ENCODE measurements at regions not wholly inside any gene's neighbourhood (a gene's known extent, or its start where the extent isn't known, plus 50 kb on each side); places are given as distances from the start of the nearest gene placed in this dataset.

GRCh38 chr13:81031996-81032395, 691.1 kb upstream of the SPRY2 start (continued):
- no peak for TF ChIP-seq PATZ1 (tag by site-specific recombination; IDR thresholded peaks at IDR 0.05)

GRCh38 chr13:81025091-81025490, 684.2 kb upstream of the SPRY2 start:
- TF ChIP-seq ZNF596 (tag by site-specific recombination; IDR thresholded peaks at IDR 0.05) (no peak), TRIM28 (IDR thresholded peaks at IDR 0.05; ENCODE audit: borderline replicate concordance, low read length) (no peak), ZNF830 (tag by site-specific recombination; IDR thresholded peaks at IDR 0.05; ENCODE audit: low read depth) (no peak), ZFP69B (tag by site-specific recombination; IDR thresholded peaks at IDR 0.05) (no peak), ZNF624 (tag by site-specific recombination; IDR thresholded peaks at IDR 0.05) (no peak), ZNF843 (tag by site-specific recombination; IDR thresholded peaks at IDR 0.05) (no peak), ZNF169 (tag by site-specific recombination; IDR thresholded peaks at IDR 0.05) (no peak), SALL2 (tag by site-specific recombination; IDR thresholded peaks at IDR 0.05; ENCODE audit: borderline replicate concordance) (no peak), ZNF24 (tag by site-specific recombination; IDR thresholded peaks at IDR 0.05) (no peak), OVOL3 (tag by site-specific recombination; IDR thresholded peaks at IDR 0.05) (no peak), ZBTB21 (tag by site-specific recombination; IDR thresholded peaks at IDR 0.05) (no peak), ZNF138 (tag by site-specific recombination; IDR thresholded peaks at IDR 0.05; ENCODE audit: borderline replicate concordance) (no peak), ZBTB7A (tag by site-specific recombination; IDR thresholded peaks at IDR 0.05; ENCODE audit: low read depth) (no peak), TCF7L2 (IDR thresholded peaks at IDR 0.05; ENCODE audit: borderline replicate concordance, low read depth, low read length) (no peak), ZNF140 (tag by site-specific recombination; IDR thresholded peaks at IDR 0.05) (no peak), ZNF266 (tag by site-specific recombination; IDR thresholded peaks at IDR 0.05; ENCODE audit: low read depth) (no peak), ZBTB20 (tag by site-specific recombination; IDR thresholded peaks at IDR 0.05) (no peak), ZNF645 (tag by site-specific recombination; IDR thresholded peaks at IDR 0.05) (no peak)
- Histone ChIP-seq H3K36me3 (ENCODE audit: control insufficient read depth in 2 of 2, insufficient read depth in 1 of 2, low read length in 2 of 2) (no peaks in the 10 kb centered on the region), H3K9me3 (ENCODE audit: control insufficient read depth, insufficient read depth, low read depth, low read length) (no peaks in the 10 kb centered on the region), H3K27ac (ENCODE audit: extremely low read depth, low read depth, low read length) (no peak overlapping the region), H3K4me3 (ENCODE audit: low read depth, low read length) (no peak overlapping the region), H3K4me1 (ENCODE audit: control insufficient read depth, insufficient read depth, low read length) (no peaks in the 10 kb centered on the region)
- ChIA-PET CTCF (interaction anchor here (1.3 kb wide), 1 partner anchor 8 kb away, joined by 3 read pairs; no protein-coding TSS in a partner anchor), POLR2A (no interaction called here)

GRCh38 chr13:81021284-81021840, 680.4 kb upstream of the SPRY2 start:
- Histone ChIP-seq H3K4me1 (ENCODE audit: control insufficient read depth, insufficient read depth, low read length) (no peaks in the 10 kb centered on the region), H3K36me3 (ENCODE audit: control insufficient read depth in 2 of 2, insufficient read depth in 1 of 2, low read length in 2 of 2) (no peaks in the 10 kb centered on the region), H3K27ac (ENCODE audit: extremely low read depth, low read depth, low read length) (no peak overlapping the region), H3K9me3 (ENCODE audit: control insufficient read depth, insufficient read depth, low read depth, low read length) (no peaks in the 10 kb centered on the region), H3K4me3 (ENCODE audit: low read depth, low read length) (no peak overlapping the region)
- CTCF ChIA-PET: interaction anchor here (1.2 kb wide), 1 partner anchor 42 kb away, joined by 3 read pairs; no protein-coding TSS in a partner anchor
- POLR2A ChIA-PET: no interaction called here
- TF ChIP-seq ZSCAN4 (tag by site-specific recombination; IDR thresholded peaks at IDR 0.05) (no peak), ZNF214 (tag by site-specific recombination; IDR thresholded peaks at IDR 0.05; ENCODE audit: borderline replicate concordance) (no peak), ZNF776 (tag by site-specific recombination; IDR thresholded peaks at IDR 0.05; ENCODE audit: borderline replicate concordance) (no peak), ZNF26 (tag by site-specific recombination; IDR thresholded peaks at IDR 0.05) (no peak), KLF17 (tag by site-specific recombination; IDR thresholded peaks at IDR 0.05) (no peak), ZBTB17 (tag by site-specific recombination; IDR thresholded peaks at IDR 0.05) (no peak), ZNF843 (tag by site-specific recombination; IDR thresholded peaks at IDR 0.05) (no peak), ZNF394 (tag by site-specific recombination; IDR thresholded peaks at IDR 0.05; ENCODE audit: borderline replicate concordance) (no peak), TRIM28 (IDR thresholded peaks at IDR 0.05; ENCODE audit: borderline replicate concordance, low read length) (no peak), ZFP69B (tag by site-specific recombination; IDR thresholded peaks at IDR 0.05) (no peak), ZNF664 (tag by site-specific recombination; IDR thresholded peaks at IDR 0.05) (no peak)
